ENCODE measurements at regions not wholly inside any gene's neighbourhood (a gene's known extent, or its start where the extent isn't known, plus 50 kb on each side); places are given as distances from the start of the nearest gene placed in this dataset.
"Not testable (repeated sequence)": the region's sequence is repeated elsewhere in the genome, so short reads cannot be mapped to it uniquely, and the experiment has no call there.

DNA sequence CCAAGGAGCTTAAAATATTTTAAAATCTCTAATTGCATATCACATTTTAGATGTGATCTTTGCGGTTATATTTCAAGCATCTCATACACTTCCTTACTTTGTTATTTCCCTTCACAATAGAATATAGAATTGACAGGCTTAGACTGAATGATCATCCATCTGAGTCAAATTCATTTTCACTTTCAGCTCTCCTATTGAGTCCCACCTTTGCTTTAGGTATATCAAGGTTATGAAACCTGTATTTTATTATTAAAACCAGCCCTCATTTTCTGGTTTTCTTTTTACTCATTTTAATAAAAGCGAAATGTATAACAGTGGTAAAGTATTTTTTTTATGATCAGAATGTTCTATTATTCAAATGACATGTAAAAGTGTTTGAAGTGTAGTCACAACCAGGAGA, 162.9 kb upstream of the KYNU start:
- TF ChIP-seq ZFX (IDR thresholded peaks at IDR 0.05) (no peak), CTCF (conservative IDR thresholded peaks at IDR 0.05) (no peak)
- H3K27ac ChIP-seq, result no peak overlapping the region

- H3K27ac ChIP-seq, result no peak overlapping the region
- TF ChIP-seq ZFX (IDR thresholded peaks at IDR 0.05) (no peak), CTCF (conservative IDR thresholded peaks at IDR 0.05) (no peak)
Measured at GRCh38 chr2:142710336-142710735, 167.1 kb upstream of the KYNU start.

- no peak overlapping the region for H3K27ac ChIP-seq
- TF ChIP-seq CTCF (conservative IDR thresholded peaks at IDR 0.05), result no peak
- no peak for TF ChIP-seq ZFX (IDR thresholded peaks at IDR 0.05)
Measured at GRCh38 chr2:142707318-142707717, 170.1 kb upstream of the KYNU start.

DNA sequence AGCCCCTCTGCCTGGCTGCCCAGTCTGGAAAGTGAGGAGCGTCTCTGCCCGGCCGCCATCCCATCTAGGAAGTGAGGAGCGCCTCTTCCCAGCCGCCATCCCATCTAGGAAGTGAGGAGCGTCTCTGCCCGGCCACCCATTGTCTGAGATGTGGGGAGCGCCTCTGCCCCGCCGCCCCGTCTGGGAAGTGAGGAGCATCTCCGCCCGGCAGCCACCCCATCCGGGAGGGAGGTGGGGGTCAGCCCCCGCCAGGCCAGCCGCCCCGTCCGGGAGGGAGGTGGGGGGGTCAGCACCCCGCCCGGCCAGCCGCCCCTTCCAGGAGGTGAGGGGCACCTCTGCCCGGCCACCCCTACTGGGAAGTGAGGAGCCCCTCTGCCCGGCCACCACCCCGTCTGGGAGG, 175.1 kb upstream of the KYNU start:
- not testable (repeated sequence) for H3K27ac ChIP-seq

- not testable (repeated sequence) for H3K27ac ChIP-seq
Measured at GRCh38 chr2:142695350-142696257, 181.9 kb upstream of the KYNU start.

GRCh38 chr2:142694282-142694681, 183.2 kb upstream of the KYNU start:
- no peak overlapping the region for H3K27ac ChIP-seq
- TF ChIP-seq ZFX (IDR thresholded peaks at IDR 0.05) (no peak), CTCF (conservative IDR thresholded peaks at IDR 0.05) (no peak)

DNA sequence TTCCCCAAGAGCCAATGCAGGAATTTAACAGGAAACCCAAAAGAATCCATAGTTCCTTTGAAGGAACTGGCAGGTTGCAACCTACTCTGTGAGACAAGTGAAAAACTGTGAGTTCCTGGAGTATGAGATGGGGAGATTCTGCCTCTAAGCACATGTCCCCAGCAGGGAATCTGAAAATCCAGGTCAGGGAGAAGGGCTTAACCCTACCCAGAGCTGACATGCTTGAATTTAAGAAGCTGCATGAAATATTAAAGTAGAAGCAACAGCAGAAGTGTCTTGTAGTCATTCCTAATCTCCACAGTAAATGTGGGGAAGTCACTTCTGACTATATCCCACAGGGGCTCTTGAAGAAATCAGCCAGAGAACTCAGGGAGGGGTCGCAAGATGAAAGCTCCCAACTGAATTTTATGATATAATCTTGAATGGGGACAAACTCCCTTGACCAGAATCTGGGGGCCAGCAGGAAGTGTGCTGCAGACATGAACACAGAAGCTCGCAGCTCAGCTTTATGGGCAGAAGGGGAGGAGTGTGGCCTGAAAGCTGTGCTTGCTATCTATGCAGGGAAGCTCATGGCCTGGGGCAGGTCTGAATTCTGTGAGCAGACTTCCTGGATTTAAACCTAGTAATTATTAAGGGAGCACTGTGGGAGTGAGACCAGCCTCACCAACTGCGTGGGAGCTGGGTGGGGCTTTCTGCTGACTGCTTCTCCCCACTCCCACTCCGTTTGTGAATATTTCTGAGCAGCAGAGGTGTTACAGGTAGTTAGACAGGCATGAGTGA, 184.1 kb upstream of the KYNU start:
- TF ChIP-seq ZFX (IDR thresholded peaks at IDR 0.05), result no peak
- TF ChIP-seq CTCF (conservative IDR thresholded peaks at IDR 0.05), result no peak
- no peak overlapping the region for H3K27ac ChIP-seq

- TF ChIP-seq ZFX (IDR thresholded peaks at IDR 0.05), result no peak
- TF ChIP-seq CTCF (conservative IDR thresholded peaks at IDR 0.05), result no peak
- H3K27ac ChIP-seq, result no peak overlapping the region
Measured at GRCh38 chr2:142688856-142689605, 188.4 kb upstream of the KYNU start.

Measured in C4-2B (cell line).